GM21367 (cell line): ENCODE measurements at regions not wholly inside any gene's neighbourhood (a gene's known extent, or its start where the extent isn't known, plus 50 kb on each side); places are given as distances from the start of the nearest gene placed in this dataset.

Experiments
- ATAC-seq: cut with Tn5 transposase; IDR thresholded peaks from one replicate; pipeline ENCODE4 v1.9.1; 2021; ENCODE audit not compliant: unreplicated experiment

GRCh38 chr11:92383430-92383829, 158.8 kb downstream of the FAT3 start:
- ATAC-seq: no peak

- ATAC-seq: no peak
These were observed 159.7 kb downstream of the FAT3 start for GRCh38 chr11:92384358-92384757.

GRCh38 chr11:92384802-92385201, 160.2 kb downstream of the FAT3 start:
- no peak for ATAC-seq

GRCh38 chr11:92386577-92386976, 162.0 kb downstream of the FAT3 start:
- no peak for ATAC-seq

GRCh38 chr11:92387859-92388258, 163.2 kb downstream of the FAT3 start:
- ATAC-seq: no peak

GRCh38 chr11:92388380-92388779, 163.8 kb downstream of the FAT3 start:
- no peak for ATAC-seq

- no peak for ATAC-seq
These were observed 166.2 kb downstream of the FAT3 start for GRCh38 chr11:92390783-92391182.

GRCh38 chr11:92391364-92391763, 166.7 kb downstream of the FAT3 start:
- ATAC-seq: no peak

GRCh38 chr11:92391808-92392207, 167.2 kb downstream of the FAT3 start:
- no peak for ATAC-seq

- ATAC-seq: no peak
These were observed 168.6 kb downstream of the FAT3 start for GRCh38 chr11:92393218-92393617.

GRCh38 chr11:92396133-92396532, 171.5 kb downstream of the FAT3 start:
- ATAC-seq: no peak

GRCh38 chr11:92397221-92397755, 172.7 kb downstream of the FAT3 start:
- ATAC-seq: no peak

GRCh38 chr11:92399705-92400104, 175.1 kb downstream of the FAT3 start:
- no peak for ATAC-seq

GRCh38 chr11:92401520-92401919, 176.9 kb downstream of the FAT3 start:
- ATAC-seq: no peak

- no peak for ATAC-seq
These were observed 181.9 kb downstream of the FAT3 start for GRCh38 chr11:92406472-92406871.

GRCh38 chr11:92409355-92409754, 184.7 kb downstream of the FAT3 start:
- ATAC-seq: no peak

GRCh38 chr11:92409956-92410355, 185.3 kb downstream of the FAT3 start:
- ATAC-seq: no peak

GRCh38 chr11:92410526-92410925, 185.9 kb downstream of the FAT3 start:
- ATAC-seq: no peak

GRCh38 chr11:92411431-92411830, 186.8 kb downstream of the FAT3 start:
- ATAC-seq: no peak

GRCh38 chr11:92413757-92414513, 189.3 kb downstream of the FAT3 start:
- ATAC-seq: peak; percentile 75

GRCh38 chr11:92416971-92417725, 192.5 kb downstream of the FAT3 start:
- ATAC-seq: no peak
